AG09319 (cell line): ENCODE measurements at regions not wholly inside any gene's neighbourhood (a gene's known extent, or its start where the extent isn't known, plus 50 kb on each side); places are given as distances from the start of the nearest gene placed in this dataset.

Experiments used
- DNase-seq: peaks from one replicate; pipeline ENCODE4 v3.0.0-alpha.2; 2010; ENCODE audit warnings: low read depth; ENCODE audit errors: extremely low read depth
- CTCF ChIP-seq: IDR thresholded peaks from 2 replicates; pipeline ENCODE4 v1.5.1; 2011; ENCODE audit warnings: low read depth, mild to moderate bottlenecking, inconsistent platforms, low read length, moderate library complexity

DNA sequence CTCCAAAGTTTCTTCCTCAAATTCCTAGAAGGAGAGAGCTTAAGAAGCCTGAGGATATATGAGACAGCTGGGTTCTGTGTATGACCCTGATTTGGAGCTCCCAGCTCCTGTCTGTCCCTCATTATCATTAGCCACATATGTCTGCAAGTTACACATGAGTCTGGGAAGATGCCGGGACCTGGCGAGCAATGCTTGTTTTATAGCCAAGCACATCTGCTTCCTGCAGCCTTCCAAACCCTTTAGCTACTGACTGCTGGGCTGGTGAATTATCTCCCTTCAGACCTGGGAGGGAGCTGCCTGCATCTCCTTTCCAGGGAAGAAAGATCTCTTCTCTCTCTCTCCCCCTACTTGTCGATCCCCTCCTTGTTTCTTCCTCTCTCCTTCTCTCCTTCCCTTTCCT, 556.7 kb upstream of the BOD1L1 start:
- no peak for TF ChIP-seq CTCF
- DNase-seq = peak; percentile 50

DNA sequence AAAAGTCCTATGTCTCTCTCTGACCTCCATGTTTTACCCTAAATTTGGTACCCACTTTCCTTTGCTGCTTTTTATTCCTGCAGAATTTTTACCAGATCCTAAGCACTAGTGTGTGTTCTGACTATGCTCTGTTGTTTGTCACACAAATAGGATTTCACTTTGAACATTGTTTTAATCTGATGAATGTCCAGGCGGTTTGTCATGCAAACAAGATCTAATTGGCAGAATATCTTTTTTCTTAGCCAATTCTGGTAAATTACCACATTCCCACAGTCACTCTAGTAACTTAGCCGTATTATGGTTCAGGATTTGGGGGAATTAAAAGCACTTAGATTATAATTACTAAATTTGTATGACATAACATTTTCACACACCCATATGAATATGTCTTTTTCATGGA, 557.2 kb upstream of the BOD1L1 start:
- DNase-seq = no peak
- no peak for TF ChIP-seq CTCF

DNA sequence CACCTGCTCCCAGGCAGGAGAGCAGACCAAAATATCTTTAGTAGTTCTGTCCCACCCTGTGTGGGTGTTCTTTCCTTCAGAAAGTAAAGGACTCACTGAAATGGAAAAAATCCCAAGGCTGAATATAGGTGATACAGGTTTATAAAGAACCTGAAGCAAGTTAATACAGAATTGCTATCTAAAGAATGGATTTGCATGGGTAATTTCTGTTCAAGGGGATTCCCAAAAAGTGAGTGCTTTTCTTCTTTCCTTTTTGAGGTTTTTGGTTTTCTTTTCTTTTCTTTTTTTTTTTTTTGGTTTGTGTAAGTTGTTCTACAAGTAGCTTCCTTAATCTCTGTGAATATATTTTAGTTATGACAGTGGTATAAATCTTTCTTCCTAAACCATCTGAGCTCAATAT, 560.7 kb upstream of the BOD1L1 start:
- DNase-seq = no peak
- TF ChIP-seq CTCF = no peak

GRCh38 chr4:14193601-14194000, 566.1 kb upstream of the BOD1L1 start:
- no peak for DNase-seq
- TF ChIP-seq CTCF = no peak

GRCh38 chr4:14196131-14196530, 568.6 kb upstream of the BOD1L1 start:
- peak; percentile 23 for DNase-seq
- TF ChIP-seq CTCF = no peak

GRCh38 chr4:14215116-14215770, 587.7 kb upstream of the BOD1L1 start:
- DNase-seq = no peak
- no peak for TF ChIP-seq CTCF

DNA sequence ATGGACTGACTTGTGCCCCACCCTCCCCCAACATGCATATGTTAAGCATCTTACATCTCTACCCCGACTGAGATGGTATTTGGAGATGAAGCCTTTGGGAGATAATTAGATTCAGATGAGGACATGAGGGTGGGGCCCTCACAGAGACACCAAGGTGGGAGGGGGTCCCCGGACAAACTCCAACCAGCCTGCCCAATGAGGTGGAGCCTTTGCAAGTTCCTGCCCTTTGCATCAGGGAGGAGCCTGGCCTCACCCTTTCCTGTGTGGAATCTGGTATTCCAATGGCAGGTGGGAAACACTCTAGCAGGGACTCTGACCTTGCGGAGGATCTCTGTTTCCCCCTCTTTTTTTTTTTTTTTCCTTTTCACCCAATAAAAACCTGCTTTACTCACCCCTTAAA, 589.9 kb upstream of the BOD1L1 start:
- DNase-seq = no peak
- no peak for TF ChIP-seq CTCF
